Fibroblast of gingiva (primary cell): ENCODE measurements at regions not wholly inside any gene's neighbourhood (a gene's known extent, or its start where the extent isn't known, plus 50 kb on each side); places are given as distances from the start of the nearest gene placed in this dataset.

ENCODE experiments used
- DNase-seq: peaks from one replicate; pipeline ENCODE4 v3.0.0-alpha.2; 2011; ENCODE audit warnings: low read depth

DNA sequence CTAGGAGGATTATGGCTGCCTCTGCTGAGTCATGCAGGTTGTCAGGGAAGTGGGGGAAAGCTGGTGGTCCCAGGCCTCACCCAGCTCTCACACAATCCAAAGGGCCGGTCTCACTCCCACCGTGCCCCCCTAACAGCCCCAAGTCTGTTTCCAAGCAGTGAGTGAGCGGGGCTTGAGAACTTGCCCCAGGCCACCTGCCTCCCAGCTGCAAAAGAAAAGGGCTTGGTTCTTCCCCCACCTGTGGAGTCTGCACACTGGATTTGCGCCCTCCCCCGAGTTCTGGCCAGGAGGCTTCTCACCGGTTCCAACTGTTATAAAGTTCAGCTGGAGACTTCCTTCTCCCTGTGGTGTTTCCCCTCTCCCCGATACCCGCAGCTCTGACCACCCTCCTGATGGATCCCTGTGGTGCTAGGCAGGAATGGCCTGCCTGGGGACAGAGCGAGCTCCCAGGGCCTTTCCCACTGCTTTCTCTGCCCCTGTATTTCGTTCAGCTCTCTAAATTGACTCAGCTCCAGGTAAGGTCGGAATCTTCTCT, 222.3 kb downstream of the BARHL2 start:
- no peak for DNase-seq

DNA sequence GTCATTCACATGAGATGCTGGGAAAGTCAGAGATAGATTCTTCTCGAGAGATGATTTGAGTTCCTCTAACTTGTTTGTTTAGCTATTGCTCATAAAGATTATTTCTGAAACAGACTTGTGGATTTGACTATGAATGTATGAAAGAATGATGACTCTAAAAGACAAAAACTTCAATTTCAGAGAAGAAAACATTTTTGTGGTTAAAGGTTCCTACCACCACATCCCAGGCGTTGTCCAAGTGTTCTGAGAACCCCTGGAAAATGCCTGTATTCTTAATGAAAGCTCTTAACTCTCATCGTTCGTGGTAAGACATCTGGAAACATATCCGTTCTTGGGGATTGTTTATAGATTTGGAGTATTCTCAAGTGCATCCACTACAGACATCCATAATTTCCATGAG, 228.7 kb downstream of the BARHL2 start:
- DNase-seq: no peak

DNA sequence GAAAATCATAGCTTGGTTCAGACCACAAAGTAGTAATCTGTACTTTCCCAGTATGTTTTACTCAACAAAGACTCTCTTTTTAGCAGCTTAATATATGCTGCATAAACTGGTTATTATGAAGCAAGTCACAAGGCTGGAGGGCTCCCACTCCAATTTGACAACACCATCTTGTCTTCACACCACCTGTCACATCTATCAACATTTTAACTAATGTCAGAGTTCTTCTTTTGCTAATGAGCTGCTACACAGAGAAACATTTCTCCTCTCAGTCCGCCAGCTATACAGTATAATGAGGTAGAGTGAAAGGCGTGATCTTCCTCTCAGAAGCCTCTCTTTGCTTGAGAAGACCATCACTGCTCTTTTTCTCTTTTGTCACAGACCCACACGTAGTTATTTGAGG, 230.1 kb downstream of the BARHL2 start:
- DNase-seq: no peak

DNA sequence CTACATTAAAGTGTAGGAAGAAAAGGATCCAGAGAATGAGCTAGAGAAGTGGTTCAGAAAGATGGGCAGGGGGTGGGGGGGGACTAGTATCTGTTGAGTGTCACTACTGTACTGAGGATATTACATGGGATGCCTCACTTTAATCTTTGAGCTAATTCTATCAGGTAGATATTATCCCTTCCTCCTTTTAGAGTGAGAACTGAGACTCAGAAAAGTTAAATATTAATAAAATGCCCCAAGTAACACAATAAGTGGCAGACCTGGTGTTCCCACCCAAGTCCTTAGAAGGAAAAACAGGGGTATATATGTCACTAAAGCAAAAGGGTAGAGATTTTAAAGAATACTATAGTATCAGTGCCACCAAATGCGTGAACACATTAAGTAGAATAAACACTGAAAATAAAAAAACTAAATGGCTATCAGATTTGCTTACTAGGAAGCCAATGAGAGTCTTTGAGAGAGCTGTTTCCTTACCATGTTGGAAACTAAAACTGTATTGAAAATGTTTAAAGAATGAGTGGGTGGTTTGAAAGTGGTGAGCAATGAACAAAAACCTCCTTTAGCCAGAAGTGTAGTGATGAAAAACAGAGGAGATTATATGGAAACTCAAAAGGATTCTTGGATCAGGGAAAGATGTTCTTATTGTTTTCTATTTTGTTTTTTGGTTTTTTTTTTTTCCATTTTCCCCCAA, 230.8 kb downstream of the BARHL2 start:
- DNase-seq: no peak

DNA sequence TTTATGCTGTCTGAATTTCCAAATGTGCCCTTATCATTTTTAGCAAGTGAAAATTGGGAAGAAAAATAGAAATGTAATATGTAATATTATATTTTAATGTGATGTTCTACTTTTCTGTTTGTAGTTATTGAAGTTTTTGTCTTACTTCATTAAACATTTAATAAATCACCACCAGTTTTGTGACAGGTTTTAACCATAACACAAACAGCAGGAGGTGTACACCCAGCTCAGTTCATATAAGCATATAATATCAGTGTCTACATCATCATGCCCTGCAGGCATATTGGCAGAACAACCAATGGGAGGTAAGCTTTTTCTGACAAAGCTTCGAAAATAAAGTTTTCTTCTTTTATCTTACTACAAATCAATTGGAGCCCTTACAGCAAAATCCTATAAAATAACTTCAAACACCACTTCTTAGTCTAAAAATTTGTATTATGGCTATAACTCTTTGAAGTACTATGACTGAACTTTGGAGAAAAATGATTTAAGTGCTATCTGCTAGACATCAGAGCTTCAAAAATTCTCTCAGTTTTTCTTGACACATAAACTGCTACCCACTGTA, 236.7 kb downstream of the BARHL2 start:
- DNase-seq: no peak

DNA sequence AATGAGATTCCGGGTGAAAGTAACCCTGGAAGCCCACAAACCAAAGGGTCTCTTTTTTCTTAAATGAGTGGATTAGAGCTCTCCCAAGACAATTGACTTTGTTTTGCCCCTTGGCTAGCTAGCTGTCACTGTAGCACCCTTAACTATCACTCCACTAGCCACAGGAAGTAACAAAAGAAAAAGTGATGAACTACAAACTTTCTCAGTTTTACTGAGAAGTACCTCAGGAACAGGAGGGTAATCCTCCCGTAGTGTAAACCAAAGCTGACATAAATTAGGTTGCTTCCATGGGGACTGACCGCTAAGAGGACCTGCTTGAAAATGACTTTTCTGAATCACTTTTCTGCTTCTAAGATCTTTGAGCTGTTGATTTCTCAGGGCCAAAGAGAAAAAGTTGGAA, 240.1 kb downstream of the BARHL2 start:
- DNase-seq: no peak

DNA sequence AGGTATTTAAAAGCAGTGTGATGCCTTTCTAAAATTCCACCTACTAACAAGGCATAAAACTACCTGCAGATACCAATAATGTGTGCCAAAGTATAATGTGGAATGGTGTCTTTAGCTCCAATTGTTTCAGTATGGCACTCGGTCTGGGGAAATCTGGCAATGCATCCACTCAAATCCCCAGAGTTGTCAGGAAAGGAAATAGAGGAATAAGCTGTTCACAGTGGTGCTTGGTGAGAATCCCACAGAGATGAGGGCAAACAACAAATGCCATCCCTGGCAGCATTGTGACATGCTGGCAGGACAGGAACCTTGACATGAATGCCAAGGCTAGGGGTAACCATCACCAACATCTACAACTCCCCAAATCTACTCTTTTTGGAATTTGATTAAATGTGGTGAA, 240.7 kb downstream of the BARHL2 start:
- DNase-seq: no peak

DNA sequence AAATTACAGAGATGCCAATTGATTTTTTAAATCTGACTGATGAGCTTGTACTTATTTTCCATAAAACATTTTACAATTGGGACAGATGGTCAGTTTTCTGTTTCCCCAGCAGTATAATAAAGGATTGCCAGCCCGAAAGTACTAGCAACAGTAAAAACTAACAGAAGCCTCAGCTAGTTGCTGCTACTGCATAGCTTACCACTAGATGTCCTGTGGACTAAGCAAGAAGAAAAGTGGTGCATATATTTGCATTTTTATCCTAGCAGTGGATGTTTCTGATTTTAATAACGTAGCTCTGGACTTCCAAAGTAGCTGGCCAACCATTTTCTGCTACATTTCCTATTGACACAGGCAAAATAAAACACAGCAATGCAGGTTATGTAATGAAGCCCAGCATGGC, 241.5 kb downstream of the BARHL2 start:
- DNase-seq: no peak

DNA sequence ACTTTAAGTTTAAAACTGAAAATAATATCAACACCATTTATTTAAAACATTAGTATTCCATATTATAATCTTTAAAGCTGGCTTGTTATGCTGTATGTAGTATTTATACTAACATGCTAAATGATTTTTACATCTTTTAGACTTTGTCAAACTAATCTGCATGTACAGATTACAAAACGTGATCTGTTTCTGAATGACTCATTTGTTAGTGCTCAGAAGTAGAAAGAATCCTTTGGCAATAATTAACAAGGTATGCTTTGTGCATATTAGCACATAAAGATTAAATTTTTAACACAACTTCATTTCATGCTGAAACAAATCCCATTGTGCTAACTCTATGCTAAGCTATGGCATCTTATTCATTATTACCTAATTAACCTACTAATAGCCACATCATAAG, 242.4 kb downstream of the BARHL2 start:
- DNase-seq: no peak

DNA sequence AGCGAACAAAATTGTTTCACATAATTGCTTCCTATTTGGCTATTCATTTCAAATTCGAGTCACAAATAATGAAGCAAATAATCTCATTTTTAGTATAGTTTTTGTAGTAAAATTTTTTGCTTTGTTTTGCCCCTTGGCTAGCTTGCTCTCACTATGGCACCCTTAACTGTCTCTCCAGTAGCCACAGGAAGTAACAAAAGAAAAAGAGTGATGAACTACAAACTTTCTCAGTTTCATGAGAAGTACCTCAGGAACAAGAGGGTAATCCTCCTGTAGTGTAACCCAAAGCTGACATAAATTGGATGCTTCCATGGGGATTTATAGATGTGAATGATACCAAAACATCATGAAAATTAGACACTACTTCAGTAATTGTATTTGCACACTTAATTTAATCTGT, 242.9 kb downstream of the BARHL2 start:
- no peak for DNase-seq

DNA sequence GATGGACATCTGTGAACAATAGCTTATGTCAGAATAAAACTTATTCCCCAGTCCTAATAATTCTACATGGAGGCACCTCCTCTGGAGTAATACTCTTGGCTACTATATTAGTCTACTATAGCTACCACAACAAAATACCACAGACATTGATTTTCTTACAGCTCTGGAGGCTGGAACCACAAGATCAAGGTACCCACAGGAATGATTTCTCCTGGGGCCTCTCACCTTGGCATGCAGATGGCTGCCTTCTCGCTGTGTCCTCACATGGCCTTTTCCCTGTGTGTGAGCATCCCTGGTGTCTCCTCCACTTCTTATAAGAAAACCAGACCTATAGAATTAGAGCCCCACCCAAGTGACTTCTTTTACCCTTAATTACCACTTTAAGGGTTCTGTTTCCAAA, 244.3 kb downstream of the BARHL2 start:
- DNase-seq: no peak

DNA sequence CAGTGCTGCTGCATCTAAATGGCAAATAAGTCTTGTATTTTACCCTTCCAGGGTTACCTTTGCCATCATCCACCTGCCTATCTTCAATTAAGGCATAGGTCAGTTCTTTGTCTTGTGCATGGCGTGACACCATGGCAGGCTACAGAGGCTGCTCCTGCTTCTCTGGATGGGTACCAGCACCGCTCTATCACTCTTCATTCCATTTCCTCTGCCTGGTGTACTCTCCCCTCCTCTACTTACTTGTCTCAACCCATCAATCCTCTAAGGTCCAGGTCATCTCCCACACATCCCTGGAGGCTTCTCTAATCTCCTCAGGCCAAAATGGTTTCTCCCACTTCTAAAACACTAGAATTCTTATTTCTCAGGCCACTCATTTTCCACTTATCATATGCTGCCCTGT, 257.5 kb downstream of the BARHL2 start:
- no peak for DNase-seq

DNA sequence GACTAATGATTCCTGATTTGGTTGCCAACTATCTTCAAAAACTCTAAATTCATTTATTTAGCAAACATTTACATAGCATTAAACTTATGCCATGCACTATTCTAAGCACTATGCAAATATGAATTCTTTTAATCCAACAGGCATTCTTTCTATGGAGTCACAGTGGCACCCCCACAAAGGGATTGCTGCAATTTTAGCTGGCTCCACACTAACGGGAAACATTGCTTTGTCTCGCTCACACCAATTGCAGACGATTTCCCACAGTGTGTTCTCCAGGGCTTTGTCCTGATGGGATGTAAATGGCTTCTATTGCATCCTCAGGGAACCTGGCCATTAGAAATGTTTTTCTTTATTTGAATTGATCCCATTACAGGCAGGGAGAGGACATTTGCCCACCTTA, 259.1 kb downstream of the BARHL2 start:
- no peak for DNase-seq

DNA sequence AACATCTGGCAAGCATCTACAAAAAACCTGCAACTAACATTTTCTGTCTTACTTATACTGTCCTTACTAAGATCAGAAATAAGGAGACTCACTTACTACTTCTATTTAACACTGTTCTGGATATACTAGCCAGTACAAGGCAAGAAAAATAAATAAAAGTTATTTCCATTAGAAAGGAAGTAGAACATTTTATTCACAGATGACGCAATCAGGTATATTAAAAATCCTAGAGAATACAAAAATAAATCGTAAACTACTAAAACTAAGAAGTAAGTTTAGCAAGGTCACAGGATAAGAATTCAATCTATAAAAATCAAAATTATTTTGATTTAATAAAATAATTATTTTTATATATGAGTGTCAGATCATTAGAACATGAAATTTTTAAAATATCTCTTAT, 264.6 kb downstream of the BARHL2 start:
- DNase-seq: no peak

DNA sequence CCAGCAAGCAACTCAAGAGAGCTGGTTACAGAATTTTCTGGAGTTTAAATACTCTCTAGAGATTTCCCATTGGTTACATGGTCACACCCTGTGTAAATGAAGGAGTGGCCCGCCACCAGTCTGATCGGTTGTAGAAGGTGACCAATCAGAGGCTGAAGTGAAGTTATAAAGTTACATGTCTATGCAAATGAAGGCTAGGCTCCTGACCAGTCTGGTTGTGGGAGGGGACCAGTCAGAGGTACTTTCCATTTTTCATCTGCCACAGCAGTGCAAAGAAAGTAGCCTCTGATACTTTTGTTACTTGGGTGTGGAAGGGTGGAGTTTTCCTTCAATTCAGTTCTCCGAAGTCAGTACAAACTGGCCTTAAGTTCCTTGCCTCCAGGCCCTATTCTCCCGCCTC, 273.7 kb downstream of the BARHL2 start:
- DNase-seq: no peak

DNA sequence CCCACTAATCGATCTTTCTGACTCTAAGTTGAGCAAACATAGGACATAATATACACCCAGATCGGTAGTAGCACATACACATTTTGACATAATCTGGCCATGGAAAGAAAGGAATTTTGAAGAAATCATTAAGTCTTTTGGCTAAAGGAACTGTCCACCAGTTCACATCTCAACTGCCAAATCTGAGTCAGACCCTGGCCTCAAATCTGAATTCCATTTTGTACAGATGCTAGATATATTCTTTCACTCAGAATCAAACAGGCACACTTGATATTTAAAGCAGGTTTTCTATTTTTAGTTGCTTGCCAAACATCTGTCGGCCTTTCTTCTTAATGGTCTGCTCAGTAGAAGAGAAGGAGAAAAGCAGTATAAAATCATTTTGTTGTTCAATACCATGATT, 281.8 kb downstream of the BARHL2 start:
- no peak for DNase-seq

DNA sequence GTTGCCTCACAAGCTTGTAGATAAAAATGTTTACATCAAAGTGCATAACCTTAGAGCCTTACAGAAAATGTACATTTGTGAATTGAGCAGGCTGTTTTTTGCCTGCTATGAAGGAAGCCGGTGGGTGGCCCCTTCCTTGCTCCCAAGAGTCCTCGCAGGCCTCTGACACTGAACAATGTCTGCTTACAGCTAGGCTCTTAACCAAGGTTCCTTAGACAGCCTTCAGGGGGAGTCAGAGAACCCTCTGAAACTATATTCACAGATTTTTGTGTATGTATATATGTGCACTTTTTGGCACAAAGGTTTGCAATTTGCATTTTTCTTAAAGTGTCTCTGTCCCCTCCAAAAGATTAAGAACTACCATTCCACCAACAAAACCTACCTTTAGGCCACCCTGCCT, 282.6 kb downstream of the BARHL2 start:
- DNase-seq: no peak

DNA sequence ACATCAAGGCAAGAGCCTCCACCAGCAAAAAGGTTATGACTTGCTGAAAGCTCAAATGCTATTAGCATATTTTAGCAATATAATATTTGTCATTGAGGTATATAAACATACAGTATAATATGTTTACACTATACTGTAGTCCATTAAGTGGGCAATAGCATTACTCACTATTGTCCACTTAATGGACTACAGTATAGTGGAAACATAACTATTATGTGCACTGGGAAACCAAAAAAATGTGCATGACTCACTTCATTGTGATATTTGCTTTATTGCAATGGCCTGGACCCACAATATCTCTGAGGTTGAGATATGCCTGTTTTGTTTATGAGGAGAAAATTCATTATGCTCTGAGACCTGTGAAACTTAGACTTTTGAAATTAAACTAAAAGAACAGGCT, 300.0 kb downstream of the BARHL2 start:
- no peak for DNase-seq

DNA sequence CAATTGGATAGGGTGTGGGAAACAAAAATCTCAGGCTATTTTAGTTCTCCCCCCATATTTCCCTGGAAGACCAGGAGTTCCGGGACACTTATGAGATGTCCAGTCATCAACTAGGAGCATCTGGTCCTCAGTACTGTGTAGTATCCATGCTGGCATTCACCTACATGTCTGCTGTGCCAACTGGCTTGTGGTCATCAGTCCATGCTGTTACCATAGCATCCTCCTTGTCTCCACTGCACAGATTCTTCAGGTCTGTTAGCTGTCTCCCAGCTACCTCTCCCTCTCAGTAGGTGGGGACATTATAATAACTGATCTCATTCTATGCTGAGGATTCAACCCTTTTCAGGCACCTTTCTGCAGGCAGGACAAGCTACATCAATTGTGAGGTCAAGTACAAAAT, 302.9 kb downstream of the BARHL2 start:
- no peak for DNase-seq

DNA sequence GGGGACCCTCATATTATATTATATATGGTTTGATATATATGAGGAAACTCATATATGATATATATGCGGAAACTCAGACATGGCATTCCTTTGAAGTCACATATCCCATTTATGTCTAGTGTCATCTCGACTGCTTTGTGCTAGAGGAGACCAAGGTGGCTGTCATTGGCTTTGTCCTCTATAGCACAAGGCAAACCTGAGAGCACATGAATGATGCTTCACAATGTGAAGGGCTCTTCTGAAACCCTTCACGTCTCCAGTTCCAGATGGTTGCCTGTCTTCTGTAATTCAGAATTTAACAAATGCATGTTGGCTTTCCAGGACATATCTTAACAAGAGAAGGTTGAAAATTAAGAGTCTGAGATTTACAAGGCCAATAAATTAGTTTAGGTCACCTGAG, 303.6 kb downstream of the BARHL2 start:
- no peak for DNase-seq

DNA sequence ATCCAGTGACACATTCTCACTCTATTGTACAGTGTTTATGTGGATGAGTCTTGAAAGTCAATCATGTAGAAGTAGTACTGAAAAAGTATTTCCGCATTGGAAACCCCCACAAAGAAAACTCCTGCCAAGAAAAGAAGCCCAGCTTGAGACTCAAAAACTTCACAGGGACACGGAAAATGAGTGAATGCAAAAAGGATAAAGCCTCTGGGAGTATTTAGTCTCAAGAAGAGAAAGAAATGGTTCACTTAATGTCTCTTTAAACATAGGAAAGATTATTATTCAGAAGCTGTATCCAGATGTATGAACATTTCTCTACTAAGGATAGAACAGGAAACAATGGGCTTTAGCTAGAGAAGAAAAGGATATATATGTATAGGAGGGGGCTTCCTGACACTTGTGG, 304.5 kb downstream of the BARHL2 start:
- no peak for DNase-seq

DNA sequence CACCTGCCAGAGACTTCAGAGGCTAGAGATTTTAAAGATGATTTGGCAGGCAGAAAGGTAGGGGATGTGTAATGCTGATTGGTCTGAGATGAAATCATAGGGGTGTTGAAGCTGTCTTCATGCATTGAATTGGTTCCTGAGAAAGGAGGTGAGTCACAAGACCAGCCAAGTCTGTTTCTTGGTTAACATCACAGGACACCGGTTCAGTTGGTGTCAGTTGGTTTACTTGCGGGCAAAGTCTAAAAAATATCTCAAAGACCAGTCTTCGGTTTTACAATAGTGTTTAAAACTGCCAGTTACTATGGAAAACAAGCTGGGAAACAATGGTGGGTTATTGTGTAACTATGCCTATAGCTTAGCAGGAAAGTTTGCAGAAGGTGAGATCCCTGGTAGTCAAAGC, 305.9 kb downstream of the BARHL2 start:
- no peak for DNase-seq

DNA sequence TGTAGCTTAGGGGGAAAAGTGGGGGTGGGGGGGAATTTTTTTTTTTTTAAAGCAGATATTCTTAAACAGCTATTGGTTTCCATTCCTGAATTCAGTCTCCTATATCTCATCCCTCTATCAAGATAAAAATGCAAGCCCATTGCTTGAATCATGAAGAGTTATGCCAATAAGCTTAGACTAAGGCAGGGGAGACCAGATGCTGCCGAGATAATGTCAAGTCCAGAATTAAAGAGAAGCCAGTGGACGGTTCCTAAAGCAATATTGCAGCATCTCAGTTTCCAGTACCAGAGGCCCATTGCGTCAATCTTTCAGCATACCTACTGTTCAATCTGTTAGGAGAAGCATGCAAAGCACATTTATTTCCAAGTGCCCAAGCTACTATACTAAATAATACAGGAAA, 309.4 kb downstream of the BARHL2 start:
- no peak for DNase-seq

DNA sequence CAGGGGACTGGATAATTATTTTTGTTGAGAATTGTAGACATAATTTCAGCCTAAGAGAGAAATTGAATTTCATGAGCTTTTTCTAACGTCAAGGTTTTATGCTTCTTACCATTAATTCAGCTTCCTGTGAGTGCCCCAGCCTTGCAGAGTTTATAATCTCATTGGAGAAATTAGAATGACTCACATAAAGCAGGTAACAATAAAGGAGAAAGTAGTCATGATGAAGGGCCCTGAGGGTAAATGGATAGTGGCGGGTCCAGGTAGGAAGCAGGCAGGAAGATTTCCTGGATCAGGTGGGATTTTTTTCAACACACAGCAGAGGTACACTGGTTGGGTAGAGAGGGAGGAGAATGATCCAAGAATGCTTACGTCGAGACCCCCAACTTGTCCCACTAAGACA, 311.4 kb downstream of the BARHL2 start:
- no peak for DNase-seq
